ENCODE measurements at regions not wholly inside any gene's neighbourhood (a gene's known extent, or its start where the extent isn't known, plus 50 kb on each side); places are given as distances from the start of the nearest gene placed in this dataset.

GRCh38 chrX:13472975-13473374, 96.4 kb upstream of the EGFL6 start:
- TF ChIP-seq CTCF (conservative IDR thresholded peaks at IDR 0.05; ENCODE audit: low read length) (no peak), EZH2phosphoT487 (IDR thresholded peaks at IDR 0.05; ENCODE audit: borderline replicate concordance) (no peak)

Data from Loucy (cell line).